HCT116 (cell line): ENCODE measurements at regions not wholly inside any gene's neighbourhood (a gene's known extent, or its start where the extent isn't known, plus 50 kb on each side); places are given as distances from the start of the nearest gene placed in this dataset.

Source experiments
- ATAC-seq: fragments of 200-7000 bp; cut with Tn5 transposase; 2 replicates; pipeline ENCODE4 v1.9.1; 2020; ENCODE audit warnings: mild to moderate bottlenecking, moderate library complexity
- BruUV-seq: library from RNA; stranded (reverse); fragments of 400-500 nt; replicated peaks from 2 replicates; lab custom pipeline; 2021; lab: Mats Ljungman, UMichigan
- CTCF ChIA-PET: fragments of 300-600 bp; sonication (Branson Sonifier 250); formaldehyde crosslinking; loops from one replicate; lab custom pipeline; 2021; ENCODE audit warnings: antibody characterized with exemption; lab: Charles Lee
- POLR2A ChIA-PET: fragments of 300-600, 350-600 bp; sonication (Branson Sonifier 250); formaldehyde crosslinking; loops from one replicate; lab custom pipeline; 2021; ENCODE audit warnings: antibody characterized with exemption; lab: Charles Lee
- RAD21 ChIA-PET, 2 experiments: fragments of 300-600 bp; sonication (Branson Sonifier 250); formaldehyde crosslinking; loops; one replicate each; lab custom pipeline; 2023; ENCODE audit warnings: low total read pairs in 2 of 2; ENCODE audit not compliant: uncharacterized antibody in 2 of 2, unreplicated experiment in 2 of 2, low non-redundant PET in 1 of 2; lab: Charles Lee
- DNase-seq: peaks from one replicate; pipeline ENCODE4 v3.0.0-alpha.2; 2010; ENCODE audit warnings: low read depth, low spot score
- H2AFZ ChIP-seq: fragments of 200-600 bp; shearing (Covaris generic), sonication (generic); 2 replicates; pipeline ENCODE4 v1.6.1; 2017; ENCODE audit warnings: low read depth, mixed run types, mixed read lengths, antibody characterized with exemption, low read length; ENCODE audit not compliant: poor library complexity, severe bottlenecking
- H3K27ac ChIP-seq: 2 replicates; pipeline ENCODE4 v1.5.1; 2012; ENCODE audit warnings: low read depth, low read length
- H3K27me3 ChIP-seq: fragments of 200-600 bp; sonication (generic); 2 replicates; pipeline ENCODE4 v1.6.1; 2016; ENCODE audit warnings: mixed run types, low read length, mixed read lengths; ENCODE audit not compliant: insufficient read depth
- H3K36me3 ChIP-seq, 2 experiments: fragments of 200-500 bp in 1 of 2; fragments of 200-600 bp in 1 of 2; sonication (Bioruptor generic) in 1 of 2; sonication (generic) in 1 of 2; 2 replicates each; pipeline versions ENCODE4 v1.5.1 to v1.6.1; 2014 to 2016; ENCODE audit warnings: low read length in 2 of 2, inconsistent platforms in 1 of 2, mixed read lengths in 1 of 2, mixed run types in 1 of 2; ENCODE audit not compliant: insufficient read depth in 2 of 2, control insufficient read depth in 1 of 2
- H3K4me1 ChIP-seq, 2 experiments: fragments of 200-600 bp in 1 of 2; sonication (generic) in 1 of 2; 2 replicates each; pipeline versions ENCODE4 v1.5.1 to v1.6.1; 2012 to 2017; ENCODE audit warnings: low read length in 2 of 2, inconsistent platforms in 1 of 2, mild to moderate bottlenecking in 1 of 2, mixed read lengths in 1 of 2, mixed run types in 1 of 2, moderate library complexity in 1 of 2; ENCODE audit not compliant: insufficient read depth in 2 of 2, control insufficient read depth in 1 of 2
- H3K4me2 ChIP-seq: fragments of 200-600 bp; sonication (generic); 2 replicates; pipeline ENCODE4 v1.6.1; 2017; ENCODE audit warnings: mixed run types, low read length, mixed read lengths
- H3K4me3 ChIP-seq, 2 experiments: fragments of 200-600 bp in 1 of 2; sonication (generic) in 1 of 2; replicated peaks in 1 of 2; 2 replicates each; pipeline ENCODE4 v1.5.1; 2011 to 2016; ENCODE audit warnings: low read length in 2 of 2, control low read depth in 1 of 2, low read depth in 1 of 2, mild to moderate bottlenecking in 1 of 2, mixed read lengths in 1 of 2, mixed run types in 1 of 2
- H3K79me2 ChIP-seq: fragments of 200-600 bp; sonication (generic); 2 replicates; pipeline ENCODE4 v1.6.1; 2017; ENCODE audit warnings: mild to moderate bottlenecking, mixed run types, low read length, moderate library complexity, mixed read lengths; ENCODE audit not compliant: insufficient read depth
- H3K9ac ChIP-seq: fragments of 200-600 bp; sonication (generic); 2 replicates; pipeline ENCODE4 v1.6.1; 2016; ENCODE audit warnings: low read length, mixed read lengths
- H3K9me2 ChIP-seq: fragments of 200-600 bp; sonication (generic), shearing (Covaris generic); 2 replicates; pipeline ENCODE4 v1.6.1; 2017; ENCODE audit warnings: mixed run types, mild to moderate bottlenecking, moderate library complexity; ENCODE audit not compliant: insufficient read depth
- H3K9me3 ChIP-seq, 2 experiments: fragments of 200-500 bp in 1 of 2; fragments of 200-600 bp in 1 of 2; sonication (Bioruptor generic) in 1 of 2; sonication (generic) in 1 of 2; 2 replicates each; pipeline ENCODE4 v1.6.1; 2014 to 2017; ENCODE audit warnings: low read length in 2 of 2, mixed read lengths in 2 of 2, inconsistent platforms in 1 of 2, low read depth in 1 of 2, mild to moderate bottlenecking in 1 of 2, mixed run types in 1 of 2, moderate library complexity in 1 of 2; ENCODE audit not compliant: control insufficient read depth in 1 of 2, insufficient read depth in 1 of 2
- H4K20me1 ChIP-seq: fragments of 200-600 bp; sonication (generic), shearing (Covaris generic); 2 replicates; pipeline ENCODE4 v1.6.1; 2017; ENCODE audit warnings: mixed run types, mild to moderate bottlenecking, moderate library complexity; ENCODE audit not compliant: insufficient read depth
- CBX3 ChIP-seq: IDR thresholded peaks from 2 replicates; pipeline ENCODE4 v1.6.1; 2012; ENCODE audit warnings: low read depth
- EGR1 ChIP-seq: IDR thresholded peaks from 2 replicates; pipeline ENCODE4 v1.6.1; 2012; ENCODE audit warnings: low read depth
- ELF1 ChIP-seq: IDR thresholded peaks from 2 replicates; pipeline ENCODE4 v1.6.1; 2012; ENCODE audit warnings: low read depth, borderline replicate concordance
- EZH2phosphoT487 ChIP-seq: fragments of 200-600 bp; IDR thresholded peaks from 2 replicates; pipeline ENCODE4 v1.6.1; 2018; ENCODE audit warnings: antibody characterized with exemption, borderline replicate concordance
- FOSL1 ChIP-seq: IDR thresholded peaks from 2 replicates; pipeline ENCODE4 v1.6.1; 2012; ENCODE audit warnings: low read depth
- JUND ChIP-seq: IDR thresholded peaks from 2 replicates; pipeline ENCODE4 v1.6.1; 2012
- POLR2AphosphoS5 ChIP-seq: IDR thresholded peaks from 2 replicates; pipeline ENCODE4 v1.6.1; 2011; ENCODE audit warnings: mild to moderate bottlenecking, low read depth, low read length, moderate library complexity
- RAD21 ChIP-seq: IDR thresholded peaks from 2 replicates; pipeline ENCODE4 v1.6.1; 2012; ENCODE audit warnings: low read depth, mild to moderate bottlenecking
- SP1 ChIP-seq: IDR thresholded peaks from 2 replicates; pipeline ENCODE4 v1.6.1; 2012; ENCODE audit warnings: low read depth
- TCF7L2 ChIP-seq: IDR thresholded peaks from 2 replicates; pipeline ENCODE4 v1.7.0; 2011; ENCODE audit warnings: borderline replicate concordance, inconsistent platforms; ENCODE audit not compliant: insufficient read depth, insufficient read length; ENCODE audit errors: extremely low read depth
- YY1 ChIP-seq: IDR thresholded peaks from 2 replicates; pipeline ENCODE4 v1.6.1; 2011; ENCODE audit warnings: low read length, low read depth, moderate library complexity, mild to moderate bottlenecking; ENCODE audit not compliant: insufficient replicate concordance; ENCODE audit errors: extremely low read depth
- ZFX ChIP-seq: fragments of 450-650 bp; IDR thresholded peaks from 2 replicates; pipeline ENCODE4 v1.6.1; 2017
- intact Hi-C: fragments of 100-400 bp; cut with micrococcal nuclease; formaldehyde crosslinking; loops from 2 replicates; pipeline ENCODE4 v1.10.0; 2022
- TF ChIP-seq, protein P1 (sequence below): IDR thresholded peaks from 2 replicates; pipeline ENCODE4 v1.6.1; 2011; ENCODE audit warnings: mild to moderate bottlenecking, low read length, moderate library complexity; ENCODE audit not compliant: insufficient replicate concordance; ENCODE audit errors: extremely low read depth
- TF ChIP-seq, protein P2 (sequence below), 3 experiments: fragments of 200-600 bp in 1 of 3; sonication (generic) in 1 of 3; IDR thresholded peaks in 2 of 3; conservative IDR thresholded peaks in 1 of 3; 2 replicates each; pipeline ENCODE4 v1.5.1; 2012 to 2017; ENCODE audit warnings: low read depth in 2 of 3, low read length in 2 of 3, antibody characterized with exemption in 1 of 3, borderline replicate concordance in 1 of 3, control low read depth in 1 of 3, mild to moderate bottlenecking in 1 of 3, mixed read lengths in 1 of 3, mixed run types in 1 of 3, moderate library complexity in 1 of 3; ENCODE audit not compliant: insufficient read depth in 1 of 3
- TF ChIP-seq, protein P3 (sequence below): IDR thresholded peaks from 2 replicates; pipeline ENCODE4 v1.6.1; 2012

DNA sequence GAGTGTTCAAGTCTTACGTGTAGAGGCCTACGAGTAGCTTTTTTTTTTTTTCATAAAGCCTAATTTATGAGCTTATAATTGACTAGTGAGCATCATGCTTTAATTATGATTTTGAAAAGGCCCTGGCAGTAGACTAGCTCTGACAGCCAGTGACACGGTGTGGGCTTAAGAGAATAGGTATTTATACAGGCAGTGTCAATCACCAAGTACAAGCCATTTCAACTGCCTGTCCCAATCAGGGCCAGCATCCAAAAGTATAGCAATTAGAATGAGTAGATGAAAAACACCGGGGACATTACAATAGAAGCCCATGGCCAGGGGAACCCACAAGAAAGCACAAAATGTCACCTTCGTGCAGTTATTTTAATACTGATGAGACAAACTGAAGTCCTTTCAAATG lies 552.8 kb downstream of the CAAP1 start:
- Histone ChIP-seq H3K9me2 (no peaks in the 10 kb centered on the region), H3K36me3 (no peaks in the 10 kb centered on the region), H3K79me2 (no peaks in the 10 kb centered on the region), H2AFZ (no peak overlapping the region), H3K4me2 (no peak overlapping the region), H3K27ac (no peak overlapping the region), H3K27me3 (no peaks in the 10 kb centered on the region), H3K4me3 (no peak overlapping the region), H3K4me1 (no peaks in the 10 kb centered on the region), H3K9ac (no peak overlapping the region), H4K20me1 (no peaks in the 10 kb centered on the region), H3K9me3 (peaks cover 0 to 29% of the 10 kb centered on the region in 2 experiments; a peak in 2 of 4 replicates)
- no TSS peak for BruUV-seq
- RAD21 ChIA-PET, result no interaction called here
- CTCF ChIA-PET, result no interaction called here
- TF ChIP-seq, protein P1, sequence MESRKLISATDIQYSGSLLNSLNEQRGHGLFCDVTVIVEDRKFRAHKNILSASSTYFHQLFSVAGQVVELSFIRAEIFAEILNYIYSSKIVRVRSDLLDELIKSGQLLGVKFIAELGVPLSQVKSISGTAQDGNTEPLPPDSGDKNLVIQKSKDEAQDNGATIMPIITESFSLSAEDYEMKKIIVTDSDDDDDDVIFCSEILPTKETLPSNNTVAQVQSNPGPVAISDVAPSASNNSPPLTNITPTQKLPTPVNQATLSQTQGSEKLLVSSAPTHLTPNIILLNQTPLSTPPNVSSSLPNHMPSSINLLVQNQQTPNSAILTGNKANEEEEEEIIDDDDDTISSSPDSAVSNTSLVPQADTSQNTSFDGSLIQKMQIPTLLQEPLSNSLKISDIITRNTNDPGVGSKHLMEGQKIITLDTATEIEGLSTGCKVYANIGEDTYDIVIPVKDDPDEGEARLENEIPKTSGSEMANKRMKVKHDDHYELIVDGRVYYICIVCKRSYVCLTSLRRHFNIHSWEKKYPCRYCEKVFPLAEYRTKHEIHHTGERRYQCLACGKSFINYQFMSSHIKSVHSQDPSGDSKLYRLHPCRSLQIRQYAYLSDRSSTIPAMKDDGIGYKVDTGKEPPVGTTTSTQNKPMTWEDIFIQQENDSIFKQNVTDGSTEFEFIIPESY, result no peak
- intact Hi-C loops, result no loop called here
- ATAC-seq, result no peak
- no peak for DNase-seq
- POLR2A ChIA-PET, result no interaction called here

DNA sequence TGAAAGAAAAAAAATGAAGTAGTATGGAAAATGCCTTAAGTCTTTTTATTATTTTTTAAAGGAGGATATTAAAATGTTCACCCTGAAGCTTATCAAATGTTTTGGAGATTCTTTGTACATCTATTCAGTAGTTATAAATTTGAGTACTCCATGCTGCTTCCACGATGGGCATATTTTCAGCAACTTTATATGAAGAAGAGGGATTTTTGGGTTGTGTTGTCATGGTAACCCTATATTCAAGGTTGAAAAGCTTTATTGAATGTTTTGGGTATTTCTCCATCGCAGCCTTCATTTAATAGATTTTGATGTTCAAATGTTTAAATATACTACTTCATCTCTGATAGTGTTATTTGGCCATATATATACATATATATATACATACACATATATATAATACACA lies 557.5 kb downstream of the CAAP1 start:
- H3K4me3 ChIP-seq, result no peak overlapping the region
- RAD21 ChIA-PET, result no interaction called here
- DNase-seq (no peak), ATAC-seq (no peak)
- H3K27ac ChIP-seq, result no peak overlapping the region
- CTCF ChIA-PET, result no interaction called here
- POLR2A ChIA-PET, result no interaction called here
- intact Hi-C loops, result no loop called here
- no peak overlapping the region for H3K9ac ChIP-seq
- no peaks in the 10 kb centered on the region for H4K20me1 ChIP-seq
- H3K9me3 ChIP-seq, result peaks cover 0 to 15% of the 10 kb centered on the region in 2 experiments; a peak in 2 of 4 replicates
- BruUV-seq, result no TSS peak
- H3K79me2 ChIP-seq, result no peaks in the 10 kb centered on the region
- no peaks in the 10 kb centered on the region for H3K4me1 ChIP-seq
- no peaks in the 10 kb centered on the region for H3K9me2 ChIP-seq
- H3K4me2 ChIP-seq, result no peak overlapping the region
- H3K36me3 ChIP-seq, result no peaks in the 10 kb centered on the region
- no peak overlapping the region for H2AFZ ChIP-seq
- no peaks in the 10 kb centered on the region for H3K27me3 ChIP-seq
- TF ChIP-seq JUND (no peak), CBX3 (no peak), RAD21 (no peak), YY1 (no peak), POLR2AphosphoS5 (no peak), SP1 (no peak), TCF7L2 (no peak), EGR1 (no peak), FOSL1 (no peak), ZFX (no peak), EZH2phosphoT487 (no peak), ELF1 (no peak)
- TF ChIP-seq, protein P2, sequence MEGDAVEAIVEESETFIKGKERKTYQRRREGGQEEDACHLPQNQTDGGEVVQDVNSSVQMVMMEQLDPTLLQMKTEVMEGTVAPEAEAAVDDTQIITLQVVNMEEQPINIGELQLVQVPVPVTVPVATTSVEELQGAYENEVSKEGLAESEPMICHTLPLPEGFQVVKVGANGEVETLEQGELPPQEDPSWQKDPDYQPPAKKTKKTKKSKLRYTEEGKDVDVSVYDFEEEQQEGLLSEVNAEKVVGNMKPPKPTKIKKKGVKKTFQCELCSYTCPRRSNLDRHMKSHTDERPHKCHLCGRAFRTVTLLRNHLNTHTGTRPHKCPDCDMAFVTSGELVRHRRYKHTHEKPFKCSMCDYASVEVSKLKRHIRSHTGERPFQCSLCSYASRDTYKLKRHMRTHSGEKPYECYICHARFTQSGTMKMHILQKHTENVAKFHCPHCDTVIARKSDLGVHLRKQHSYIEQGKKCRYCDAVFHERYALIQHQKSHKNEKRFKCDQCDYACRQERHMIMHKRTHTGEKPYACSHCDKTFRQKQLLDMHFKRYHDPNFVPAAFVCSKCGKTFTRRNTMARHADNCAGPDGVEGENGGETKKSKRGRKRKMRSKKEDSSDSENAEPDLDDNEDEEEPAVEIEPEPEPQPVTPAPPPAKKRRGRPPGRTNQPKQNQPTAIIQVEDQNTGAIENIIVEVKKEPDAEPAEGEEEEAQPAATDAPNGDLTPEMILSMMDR (IDR thresholded peaks at IDR 0.05 in 2 of 3, conservative IDR thresholded peaks at IDR 0.05 in 1 of 3; ENCODE audit: borderline replicate concordance in 1 of 3, insufficient read depth in 1 of 3, low read depth in 2 of 3, low read length in 2 of 3), result no peak
- TF ChIP-seq, protein P3, sequence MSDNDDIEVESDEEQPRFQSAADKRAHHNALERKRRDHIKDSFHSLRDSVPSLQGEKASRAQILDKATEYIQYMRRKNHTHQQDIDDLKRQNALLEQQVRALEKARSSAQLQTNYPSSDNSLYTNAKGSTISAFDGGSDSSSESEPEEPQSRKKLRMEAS, result no peak
- TF ChIP-seq, protein P1, result no peak
